GM19395 (cell line): ENCODE measurements at regions not wholly inside any gene's neighbourhood (a gene's known extent, or its start where the extent isn't known, plus 50 kb on each side); places are given as distances from the start of the nearest gene placed in this dataset.
"Not testable (repeated sequence)": the region's sequence is repeated elsewhere in the genome, so short reads cannot be mapped to it uniquely, and the experiment has no call there.

ENCODE experiments used
- ATAC-seq: cut with Tn5 transposase; IDR thresholded peaks from one replicate; pipeline ENCODE4 v1.9.1; 2021; ENCODE audit warnings: mild to moderate bottlenecking, moderate library complexity; ENCODE audit not compliant: unreplicated experiment

DNA sequence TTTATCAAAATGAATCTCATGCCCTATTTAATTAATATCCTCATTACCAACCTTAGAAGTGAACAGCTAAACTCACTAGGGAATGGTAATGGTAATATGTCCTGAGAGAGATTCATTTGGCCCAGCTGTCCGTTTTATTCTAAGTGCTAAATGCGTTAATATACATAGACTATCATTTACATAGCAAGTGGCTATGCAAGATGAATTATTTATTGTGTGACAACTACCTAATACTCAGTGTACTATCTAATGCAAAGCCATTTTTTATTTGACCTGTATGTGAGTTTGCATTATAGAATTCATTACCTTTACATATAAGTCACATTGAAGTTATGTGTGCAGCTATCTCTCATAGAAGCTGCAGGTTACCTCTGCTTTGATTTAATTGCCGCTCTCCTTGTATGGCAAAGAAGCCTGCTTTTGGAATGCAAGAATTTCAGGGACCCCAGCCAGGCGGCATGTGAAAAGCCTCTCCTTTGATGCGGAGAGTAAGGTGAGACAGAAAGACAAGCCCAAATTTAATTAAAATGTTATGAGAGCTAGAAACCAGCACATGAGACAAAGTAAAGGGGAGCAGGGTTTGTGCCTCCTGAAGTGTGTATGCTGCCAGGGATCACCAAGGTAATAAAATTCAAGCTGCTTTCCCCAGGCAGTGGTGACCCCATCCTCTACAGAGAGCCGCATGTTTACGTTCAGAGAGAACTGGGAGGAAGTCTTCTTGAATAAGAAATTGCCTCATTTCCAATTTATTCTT, 693.0 kb upstream of the MAP3K7 start:
- ATAC-seq, result no peak

DNA sequence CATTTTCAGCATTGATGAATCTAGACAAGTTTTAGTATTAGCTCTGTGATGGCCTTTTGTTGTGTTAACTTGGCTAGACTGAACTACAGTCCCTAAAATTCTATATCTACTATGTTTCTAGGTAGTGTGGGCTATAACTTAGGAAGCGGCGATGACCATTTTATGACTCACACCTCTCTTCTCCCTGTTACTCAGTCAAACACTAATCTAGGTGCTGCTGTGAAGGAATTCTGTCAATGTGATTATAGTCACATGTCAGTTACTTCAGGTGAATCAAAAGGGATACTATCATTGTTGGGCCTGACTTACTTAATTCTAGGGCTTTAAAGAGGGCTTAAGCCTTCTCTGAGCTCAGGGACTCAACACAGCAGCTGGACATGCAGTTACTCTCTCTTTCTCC, 691.5 kb upstream of the MAP3K7 start:
- no peak for ATAC-seq

DNA sequence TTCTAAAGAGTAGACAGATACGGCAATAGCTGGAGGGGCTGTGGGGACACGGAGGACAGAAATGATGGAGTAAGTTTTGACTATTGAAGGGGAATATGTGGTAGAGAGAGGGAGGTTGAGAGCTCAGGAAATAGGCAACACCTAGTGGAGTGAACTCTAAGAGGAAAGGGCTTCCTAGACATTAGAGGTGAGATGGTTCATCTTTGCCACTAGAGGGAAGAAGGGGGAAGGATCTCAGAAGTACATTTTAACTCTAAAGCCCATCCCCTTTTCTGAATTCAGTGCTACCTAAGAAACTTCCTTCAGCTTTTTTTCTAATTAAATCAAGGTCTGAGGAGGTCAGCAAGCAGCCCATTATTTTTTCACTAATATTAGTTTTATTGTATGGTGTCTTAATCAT, 689.4 kb upstream of the MAP3K7 start:
- peak; percentile 73 for ATAC-seq

DNA sequence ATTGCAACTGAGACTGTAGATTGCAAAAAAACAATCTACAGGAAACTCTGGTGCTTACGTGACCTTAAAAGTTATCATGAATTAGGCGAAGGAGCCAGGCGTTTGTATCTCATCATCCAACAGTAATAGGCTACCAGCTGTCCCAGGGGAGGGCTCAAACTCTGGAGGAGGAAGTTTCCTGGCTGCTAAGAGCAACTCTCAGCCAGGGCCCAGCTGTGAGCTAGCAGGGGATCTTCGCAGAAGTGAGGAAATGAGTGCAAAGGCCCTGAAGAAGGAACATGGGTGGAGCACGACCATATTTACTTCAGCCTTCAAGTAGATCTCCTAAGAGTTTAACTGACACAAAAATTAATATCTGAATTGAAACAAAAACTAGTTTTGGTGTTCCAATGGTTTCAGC, 686.9 kb upstream of the MAP3K7 start:
- ATAC-seq, result no peak

DNA sequence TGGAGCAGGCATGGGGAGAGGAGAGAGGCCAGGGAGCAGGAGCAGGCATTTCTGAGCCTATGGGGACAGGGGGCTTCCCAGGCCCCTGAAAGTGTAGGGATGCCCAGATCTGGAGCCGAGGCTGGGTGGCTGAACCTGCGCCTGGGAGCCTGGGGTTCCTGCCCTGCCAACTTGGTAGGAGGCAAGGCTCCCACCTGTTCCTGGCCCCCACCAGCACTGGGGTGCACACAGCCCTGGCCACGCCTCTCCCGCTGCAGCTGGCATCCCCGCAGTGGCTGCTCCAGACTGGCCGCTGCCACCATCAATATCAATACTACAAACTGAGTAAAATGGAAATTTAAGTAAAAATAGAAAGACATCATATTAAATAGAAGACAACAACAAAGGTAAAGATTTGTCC, 684.9 kb upstream of the MAP3K7 start:
- no peak for ATAC-seq

DNA sequence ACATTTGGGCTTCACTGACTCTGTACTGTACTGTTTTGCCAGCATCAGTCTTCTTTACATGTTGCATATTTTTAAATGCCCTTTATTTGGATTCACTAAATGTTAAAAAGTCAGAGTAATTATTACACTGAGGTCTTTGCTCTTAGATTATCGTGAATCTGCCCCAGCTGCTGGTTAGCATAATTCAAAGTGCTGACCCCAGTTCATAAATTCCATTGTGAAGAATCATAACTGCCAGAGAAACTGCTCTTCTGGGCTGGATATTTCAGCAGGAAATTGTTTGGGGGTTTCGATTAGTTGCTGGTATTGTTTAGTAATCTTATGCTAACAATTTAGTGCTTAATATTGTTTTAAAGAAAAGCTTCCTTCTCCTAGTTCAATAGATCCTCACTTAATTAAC, 682.1 kb upstream of the MAP3K7 start:
- no peak for ATAC-seq

DNA sequence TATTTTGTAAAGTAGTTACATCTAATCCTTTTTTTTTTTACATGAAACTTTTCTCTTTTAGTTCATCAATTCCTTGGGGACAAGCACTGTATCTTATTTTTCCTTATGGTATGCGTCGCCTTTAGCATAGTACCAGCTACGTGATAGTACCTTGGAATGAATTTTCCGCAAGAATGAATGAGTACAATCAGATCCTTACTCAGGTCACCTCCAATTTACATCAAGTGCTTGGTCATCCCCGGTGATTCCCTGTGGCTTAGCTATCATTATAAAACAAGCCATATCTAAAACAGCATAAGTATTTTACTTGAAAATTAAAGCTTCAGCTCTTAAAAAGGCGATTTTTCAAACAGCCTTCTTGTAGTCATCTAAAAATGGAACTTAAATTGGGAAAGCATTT, 680.4 kb upstream of the MAP3K7 start:
- no peak for ATAC-seq

DNA sequence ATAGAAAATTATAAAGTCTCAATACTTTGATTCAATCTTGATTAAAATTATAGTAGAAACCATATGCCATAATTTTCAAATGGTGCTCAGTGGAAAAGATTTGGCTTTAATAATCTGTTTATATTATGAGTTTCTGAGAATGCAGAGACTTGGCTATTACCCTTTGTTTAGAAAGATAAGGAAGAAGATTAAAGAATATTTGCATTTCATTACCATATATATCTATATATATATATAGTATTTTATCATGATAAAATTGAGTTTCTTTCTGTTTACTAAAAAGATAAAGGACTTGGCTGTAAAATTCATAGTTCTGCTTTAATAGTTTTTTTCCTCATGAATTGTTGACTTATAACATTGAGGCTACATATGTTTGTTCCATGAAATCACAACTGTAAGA, 679.3 kb upstream of the MAP3K7 start:
- no peak for ATAC-seq

DNA sequence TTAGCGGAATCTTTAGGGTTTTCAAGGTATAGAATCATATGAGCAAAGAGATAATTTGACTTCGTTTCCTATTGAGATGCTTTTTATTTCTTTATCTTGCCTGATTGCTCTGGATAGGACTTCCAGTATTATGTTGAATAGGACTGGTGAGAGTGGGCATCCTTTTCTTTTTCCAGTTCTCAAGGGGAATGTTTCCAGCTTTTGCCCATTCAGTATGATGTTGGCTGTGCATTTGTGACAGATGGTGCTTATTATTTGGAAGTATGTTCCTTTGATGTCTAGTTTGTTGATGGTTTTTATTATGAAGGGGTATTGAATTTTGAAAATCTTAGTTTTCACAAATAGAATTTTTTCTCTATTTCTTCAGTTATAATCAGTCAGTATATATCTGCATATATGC, 656.6 kb upstream of the MAP3K7 start:
- ATAC-seq, result no peak

DNA sequence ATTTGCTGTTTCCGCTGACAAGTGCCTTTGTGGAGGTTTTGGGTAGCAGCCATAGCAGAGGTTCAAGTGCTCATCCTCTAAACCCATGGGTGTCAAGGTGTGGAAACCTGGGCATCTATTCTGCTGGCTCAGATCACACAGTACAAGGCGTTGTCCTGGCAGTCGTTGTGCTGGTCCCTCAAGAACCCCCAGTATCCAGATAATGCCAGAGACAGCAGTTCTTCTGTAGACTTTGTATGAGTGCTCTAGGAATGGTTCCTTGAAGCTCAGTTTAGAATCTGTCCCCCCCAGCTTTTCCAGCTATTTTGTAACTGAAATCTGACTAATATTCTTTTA, 655.7 kb upstream of the MAP3K7 start:
- no peak for ATAC-seq

DNA sequence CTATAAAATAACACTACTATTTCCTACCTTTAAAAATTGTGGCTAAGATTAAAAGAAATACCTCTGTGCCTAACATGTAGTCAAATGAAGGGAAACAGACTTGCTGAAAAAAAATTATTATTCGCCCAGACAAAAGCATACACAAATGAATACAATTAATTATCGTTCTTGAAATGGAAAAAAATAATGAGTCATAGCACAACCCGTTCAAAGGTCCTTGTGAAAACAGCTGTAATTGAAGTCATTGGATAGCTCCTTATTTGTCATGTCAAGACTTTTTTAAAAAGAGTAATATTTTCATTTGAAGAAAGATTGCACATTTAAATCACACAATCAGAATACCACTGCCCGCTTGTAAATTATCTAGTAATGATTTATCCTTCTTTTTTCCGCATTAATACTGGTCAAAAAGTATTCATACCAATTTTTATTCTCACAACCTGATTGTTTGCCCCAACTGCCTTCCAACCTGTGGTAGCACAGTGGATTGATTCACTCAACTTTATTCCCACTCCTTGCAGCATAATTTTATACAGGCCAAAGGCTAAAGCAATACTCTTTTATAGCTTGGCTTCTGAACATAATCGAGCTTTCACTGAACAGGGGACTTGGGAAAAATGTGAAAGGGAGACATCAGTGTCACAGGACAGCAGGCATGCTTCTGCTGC, 655.2 kb upstream of the MAP3K7 start:
- ATAC-seq, result no peak

DNA sequence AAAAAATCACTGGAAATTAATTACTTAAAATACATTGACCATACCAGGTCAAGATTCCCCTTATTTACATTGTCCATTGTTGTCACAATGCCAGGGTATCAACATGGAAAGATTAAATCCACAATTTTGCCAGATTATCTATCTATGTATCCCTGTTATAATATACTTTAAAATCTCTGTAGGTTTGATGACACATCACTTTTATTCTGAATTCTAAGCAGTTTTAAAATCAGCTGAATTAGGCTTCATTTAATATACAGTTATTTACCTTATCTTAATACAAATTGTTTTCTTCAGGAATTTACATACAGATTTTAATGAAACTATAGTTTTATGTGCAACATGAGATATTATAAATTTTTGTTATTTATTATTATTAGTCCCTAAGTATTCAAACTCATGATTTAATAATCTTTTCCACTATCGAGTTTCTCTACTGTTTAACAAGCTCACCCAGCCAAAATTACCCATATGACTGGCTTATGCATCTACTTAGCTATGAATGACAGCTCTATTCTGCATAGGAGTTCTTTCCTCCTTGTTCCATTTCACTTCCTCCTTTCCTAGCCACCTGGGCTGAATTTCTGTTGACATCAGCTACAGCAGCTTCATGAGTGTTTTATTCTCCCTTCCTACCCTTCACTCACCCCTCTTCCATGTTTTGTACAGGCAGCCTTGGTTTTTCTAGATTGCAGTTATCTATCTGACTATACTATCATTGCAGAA, 654.2 kb upstream of the MAP3K7 start:
- ATAC-seq, result peak; percentile 82

DNA sequence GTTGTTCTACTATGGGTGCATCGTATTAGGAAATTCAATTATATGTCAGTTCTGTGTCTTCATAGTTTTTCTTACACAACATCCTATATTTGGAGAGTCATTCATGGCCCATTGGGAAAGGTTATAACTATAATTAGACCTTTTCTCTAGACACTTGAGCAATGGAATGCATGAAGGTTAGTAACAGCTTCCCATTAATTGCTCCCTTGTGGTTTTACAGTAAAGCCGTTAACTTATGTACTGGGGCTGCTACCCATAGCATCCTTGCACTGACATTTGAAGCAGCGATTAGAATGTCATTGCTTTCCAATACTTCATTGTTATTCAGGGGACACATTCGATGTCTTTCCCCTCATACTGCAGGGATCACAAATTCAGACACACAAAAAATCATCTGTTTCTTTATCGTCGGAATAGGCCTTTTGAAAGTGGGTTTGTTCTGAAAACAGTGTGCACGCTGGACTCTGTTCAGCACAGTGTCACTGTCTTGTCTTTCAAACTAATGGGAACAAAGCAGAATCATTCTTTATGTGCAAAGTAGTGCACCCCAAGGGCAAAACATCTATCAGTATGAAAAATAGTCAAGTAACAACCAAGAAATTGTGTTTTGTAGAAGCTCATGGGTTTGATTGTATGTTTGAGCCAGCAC, 634.3 kb upstream of the MAP3K7 start:
- no peak for ATAC-seq

DNA sequence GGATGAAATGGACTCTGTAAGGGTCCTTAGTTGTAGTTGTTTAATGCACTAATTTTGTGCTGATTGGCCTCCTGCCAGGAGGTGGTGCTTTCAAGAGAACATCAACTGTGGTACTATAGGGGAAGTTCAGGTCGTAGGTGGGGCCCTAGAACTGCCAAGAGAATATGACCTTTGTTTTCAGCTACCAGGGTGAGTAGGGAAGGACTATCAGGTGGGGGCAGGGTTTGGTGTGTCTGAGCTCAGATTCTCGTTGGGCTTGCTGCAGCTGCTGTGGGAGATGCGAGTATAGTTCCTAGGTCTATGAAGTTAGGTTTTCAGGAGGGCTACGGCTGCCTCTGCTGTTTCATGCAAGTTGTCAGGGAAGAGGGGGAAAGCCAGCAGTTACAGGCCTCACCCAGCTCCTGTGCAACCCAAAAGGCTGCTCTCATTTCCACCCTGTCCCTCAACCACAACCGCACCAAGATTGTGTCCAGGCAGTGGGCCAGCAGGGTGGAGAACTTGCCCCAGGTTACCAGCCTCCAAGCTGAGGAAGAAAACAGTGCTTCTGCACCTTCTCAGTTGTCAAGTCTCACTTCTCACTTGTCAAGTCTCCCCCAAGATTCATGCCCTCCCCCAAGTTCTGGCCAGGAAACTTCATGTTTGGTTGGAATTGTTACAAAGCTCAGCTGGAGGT, 626.5 kb upstream of the MAP3K7 start:
- ATAC-seq, result no peak

DNA sequence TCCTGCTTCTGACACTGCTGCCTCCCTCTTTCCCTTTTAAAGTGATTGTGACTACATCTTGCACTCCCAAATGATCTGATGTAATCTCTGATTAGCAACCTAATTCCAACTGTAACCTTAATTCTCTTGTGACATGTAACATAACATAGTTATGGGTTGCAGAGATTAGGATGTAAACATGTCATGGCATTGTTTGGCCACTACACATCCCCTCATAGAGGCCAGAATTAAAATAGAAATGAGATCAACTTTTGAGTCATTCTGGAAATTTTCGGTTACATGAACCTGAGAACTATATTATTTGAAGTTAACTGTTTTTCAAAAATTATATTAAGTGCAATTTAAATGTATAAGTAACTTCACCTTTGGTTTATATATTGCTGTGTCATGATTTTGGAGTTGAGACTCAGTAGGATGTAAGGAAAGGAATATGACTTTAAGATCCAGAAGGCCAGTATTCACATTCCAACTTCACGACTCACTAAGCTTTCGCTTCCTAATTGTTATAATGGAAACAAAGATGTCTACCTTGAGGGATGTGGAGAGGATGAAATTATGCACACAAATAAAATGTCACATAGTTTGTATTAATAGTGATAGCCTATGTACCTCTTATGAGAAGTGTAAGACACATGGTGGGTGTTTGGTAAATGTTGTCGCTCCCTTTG, 611.9 kb upstream of the MAP3K7 start:
- ATAC-seq, result no peak

DNA sequence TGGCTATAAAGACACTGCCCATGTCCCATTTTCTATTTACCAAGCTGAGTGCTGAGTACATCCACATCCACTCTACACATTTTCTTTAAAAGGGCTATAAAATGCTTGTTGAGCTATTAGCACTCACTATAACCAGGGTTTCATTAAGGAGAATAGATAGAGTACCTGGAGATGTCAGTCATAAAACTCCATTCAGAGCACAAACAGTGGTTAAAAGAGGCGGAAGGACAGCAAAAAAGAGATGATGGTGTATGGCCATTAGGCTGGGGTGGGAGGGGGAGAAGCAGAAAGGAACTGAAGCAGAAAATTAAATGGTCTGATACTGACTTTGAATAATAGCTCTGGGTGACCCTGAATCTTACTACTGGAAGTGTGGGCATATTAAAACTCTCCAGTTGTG, 609.9 kb upstream of the MAP3K7 start:
- ATAC-seq, result no peak

DNA sequence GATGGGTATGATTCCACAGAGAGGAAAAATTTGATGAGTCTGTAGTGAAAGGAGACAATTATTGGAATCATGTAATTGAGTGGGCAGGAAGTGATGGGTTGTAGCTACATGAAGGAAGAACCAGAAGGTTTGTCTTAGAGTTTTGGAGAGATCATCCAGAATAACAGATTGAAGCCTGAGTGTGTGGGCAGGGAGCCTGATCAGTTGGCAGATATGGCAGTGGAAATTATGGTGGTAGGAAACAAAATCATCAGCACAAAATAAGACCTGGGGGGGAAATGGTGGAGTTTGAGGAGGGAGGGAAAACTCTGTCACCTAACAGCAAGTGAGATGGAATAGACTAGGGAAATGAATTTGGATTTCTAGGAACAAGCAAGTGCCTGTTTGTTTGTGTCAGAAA, 606.6 kb upstream of the MAP3K7 start:
- ATAC-seq, result no peak

DNA sequence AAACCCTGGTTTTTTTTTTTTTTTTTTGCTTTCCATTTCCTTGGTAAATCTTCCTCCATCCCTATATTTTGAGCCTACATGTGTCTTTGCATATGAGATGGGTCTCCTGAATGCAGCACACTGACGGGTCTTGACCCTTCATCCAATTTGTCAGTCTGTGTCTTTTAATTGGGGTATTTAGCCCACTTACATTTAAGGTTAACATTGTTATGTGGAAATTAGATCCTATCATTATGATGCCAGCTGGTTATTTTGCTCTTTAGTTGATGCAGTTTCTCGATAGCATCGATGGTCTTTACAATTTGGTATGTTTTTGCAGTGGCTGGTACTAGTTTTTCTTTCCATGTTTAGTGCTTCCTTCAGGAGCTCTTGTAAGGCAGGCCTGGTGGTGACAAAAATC, 603.2 kb upstream of the MAP3K7 start:
- ATAC-seq, result not testable (repeated sequence)

DNA sequence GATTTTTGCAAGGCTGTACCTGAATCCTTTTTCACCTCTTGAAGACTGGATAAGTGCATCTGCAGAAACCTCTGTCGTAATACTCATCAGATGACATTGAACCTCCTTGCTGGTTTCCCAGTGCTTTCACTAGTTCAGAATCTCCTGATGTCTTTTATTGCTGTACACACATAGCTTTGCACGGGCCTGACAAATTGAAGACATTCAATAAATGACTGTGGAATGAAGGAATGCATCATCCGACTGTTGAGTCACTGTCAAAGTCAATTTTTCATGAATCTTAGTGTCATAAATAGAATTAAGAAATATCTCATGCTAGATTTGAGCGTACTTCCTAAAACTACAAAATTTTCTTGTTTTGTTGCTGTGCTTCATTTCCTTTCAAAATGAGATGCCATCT, 598.2 kb upstream of the MAP3K7 start:
- no peak for ATAC-seq

DNA sequence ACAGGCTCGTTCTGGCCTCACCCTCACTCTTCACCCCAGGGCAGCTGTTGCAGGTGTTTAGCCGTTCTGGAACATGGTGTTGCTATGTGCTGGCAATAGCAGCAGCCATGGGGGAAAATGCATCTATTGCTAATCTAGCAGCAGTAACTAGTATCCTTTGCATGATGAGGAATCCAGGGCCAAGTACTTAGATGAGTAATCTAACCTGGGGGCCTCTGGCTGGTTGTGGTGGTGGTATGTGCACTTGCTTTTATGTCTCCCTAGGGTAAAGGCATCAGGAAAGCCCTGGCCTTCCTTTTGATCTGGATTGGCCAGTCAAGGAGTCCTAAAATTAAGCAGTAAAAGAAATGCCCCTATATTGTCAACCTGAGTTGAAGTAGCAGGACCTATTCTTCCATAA, 594.5 kb upstream of the MAP3K7 start:
- no peak for ATAC-seq

DNA sequence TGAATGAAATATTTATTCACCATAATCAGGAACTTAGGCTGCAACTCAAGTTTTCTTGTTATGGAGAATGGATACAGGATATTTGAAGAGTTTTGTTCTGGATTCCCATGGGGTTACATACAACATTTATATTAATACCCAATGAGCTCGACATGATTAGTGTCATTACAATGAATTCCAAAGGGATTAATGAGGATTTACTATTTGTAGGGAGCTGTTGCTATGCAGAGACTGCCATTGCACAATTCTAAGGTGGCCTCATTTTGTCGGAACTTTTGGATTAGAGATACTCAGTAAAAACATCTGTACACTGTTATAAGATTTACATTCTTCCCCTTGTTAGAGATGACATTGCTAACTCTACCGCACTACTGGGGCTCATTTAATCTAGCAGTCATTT, 586.8 kb upstream of the MAP3K7 start:
- ATAC-seq, result no peak
